KMS-11 (cell line): ENCODE measurements at regions not wholly inside any gene's neighbourhood (a gene's known extent, or its start where the extent isn't known, plus 50 kb on each side); places are given as distances from the start of the nearest gene placed in this dataset.

ENCODE experiments used
- H2AFZ ChIP-seq: fragments of 200-600 bp; sonication (generic); 2 replicates; pipeline ENCODE4 v1.6.1; 2016; ENCODE audit warnings: antibody characterized with exemption, mixed run types, low read depth
- H3K27ac ChIP-seq: fragments of 200-600 bp; sonication (generic); 2 replicates; pipeline ENCODE4 v1.6.1; 2016; ENCODE audit warnings: mild to moderate bottlenecking, mixed run types
- H3K27me3 ChIP-seq: fragments of 200-600 bp; sonication (generic); 2 replicates; pipeline ENCODE4 v1.6.1; 2017; ENCODE audit warnings: mild to moderate bottlenecking, low read depth, mixed run types, moderate library complexity; ENCODE audit not compliant: insufficient read depth
- H3K36me3 ChIP-seq: fragments of 200-600 bp; sonication (generic); 2 replicates; pipeline ENCODE4 v1.6.1; 2017; ENCODE audit warnings: mild to moderate bottlenecking, mixed run types; ENCODE audit not compliant: insufficient read depth
- H3K4me1 ChIP-seq: fragments of 200-600 bp; sonication (generic); 2 replicates; pipeline ENCODE4 v1.6.1; 2016; ENCODE audit warnings: mild to moderate bottlenecking, low read depth, mixed run types; ENCODE audit not compliant: poor library complexity, severe bottlenecking
- H3K4me2 ChIP-seq: fragments of 200-600 bp; sonication (generic); 2 replicates; pipeline ENCODE4 v1.7.0; 2016; ENCODE audit warnings: mild to moderate bottlenecking, mixed run types
- H3K4me3 ChIP-seq: fragments of 200-600 bp; sonication (generic); IDR thresholded peaks from 2 replicates; pipeline ENCODE4 v1.6.1; 2017; ENCODE audit warnings: low read depth, low read length, mixed read lengths; ENCODE audit not compliant: insufficient read depth
- H3K79me2 ChIP-seq: fragments of 200-600 bp; sonication (generic); 2 replicates; pipeline ENCODE4 v1.6.1; 2016; ENCODE audit warnings: low read depth, mixed run types; ENCODE audit not compliant: insufficient read depth
- H3K9ac ChIP-seq: fragments of 200-600 bp; sonication (generic); 2 replicates; pipeline ENCODE4 v1.6.1; 2016; ENCODE audit warnings: mild to moderate bottlenecking, mixed run types
- H4K20me1 ChIP-seq: fragments of 200-600 bp; sonication (generic); 2 replicates; pipeline ENCODE4 v1.6.1; 2016; ENCODE audit warnings: mild to moderate bottlenecking, mixed run types; ENCODE audit not compliant: insufficient read depth
- TF ChIP-seq, protein P1 (sequence below): fragments of 200-600 bp; sonication (generic); conservative IDR thresholded peaks from 2 replicates; pipeline ENCODE4 v1.6.1; 2017; ENCODE audit warnings: low read depth, mild to moderate bottlenecking, antibody characterized with exemption, low read length, moderate library complexity, mixed read lengths

DNA sequence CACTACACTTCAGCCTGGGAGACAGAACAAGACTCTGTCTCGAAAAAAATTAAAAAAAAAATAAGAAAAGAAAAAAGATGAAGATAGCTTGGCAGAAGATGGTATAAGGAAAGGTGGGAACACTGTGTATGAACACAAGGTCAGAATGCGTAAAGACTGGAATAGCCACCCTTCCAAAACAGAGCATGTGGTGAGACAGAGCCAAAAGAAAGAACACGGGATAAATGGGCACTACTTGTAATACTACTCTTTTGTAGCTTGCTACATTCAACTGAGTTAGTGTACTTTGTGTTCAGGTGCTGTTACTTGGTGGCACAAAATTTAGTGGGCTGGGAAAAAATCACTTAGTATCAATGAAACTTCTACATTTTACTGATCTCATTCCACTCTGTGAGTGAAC lies 628.6 kb upstream of the KIRREL3 start:
- no peaks in the 10 kb centered on the region for H3K79me2 ChIP-seq
- H2AFZ ChIP-seq = no peak overlapping the region
- H3K4me2 ChIP-seq = no peak overlapping the region
- no peaks in the 10 kb centered on the region for H3K4me1 ChIP-seq
- no peak overlapping the region for H3K9ac ChIP-seq
- no peaks in the 10 kb centered on the region for H3K27me3 ChIP-seq
- no peaks in the 10 kb centered on the region for H3K36me3 ChIP-seq
- H3K27ac ChIP-seq = no peak overlapping the region
- H3K4me3 ChIP-seq = no peak overlapping the region
- no peaks in the 10 kb centered on the region for H4K20me1 ChIP-seq
- TF ChIP-seq, protein P1, sequence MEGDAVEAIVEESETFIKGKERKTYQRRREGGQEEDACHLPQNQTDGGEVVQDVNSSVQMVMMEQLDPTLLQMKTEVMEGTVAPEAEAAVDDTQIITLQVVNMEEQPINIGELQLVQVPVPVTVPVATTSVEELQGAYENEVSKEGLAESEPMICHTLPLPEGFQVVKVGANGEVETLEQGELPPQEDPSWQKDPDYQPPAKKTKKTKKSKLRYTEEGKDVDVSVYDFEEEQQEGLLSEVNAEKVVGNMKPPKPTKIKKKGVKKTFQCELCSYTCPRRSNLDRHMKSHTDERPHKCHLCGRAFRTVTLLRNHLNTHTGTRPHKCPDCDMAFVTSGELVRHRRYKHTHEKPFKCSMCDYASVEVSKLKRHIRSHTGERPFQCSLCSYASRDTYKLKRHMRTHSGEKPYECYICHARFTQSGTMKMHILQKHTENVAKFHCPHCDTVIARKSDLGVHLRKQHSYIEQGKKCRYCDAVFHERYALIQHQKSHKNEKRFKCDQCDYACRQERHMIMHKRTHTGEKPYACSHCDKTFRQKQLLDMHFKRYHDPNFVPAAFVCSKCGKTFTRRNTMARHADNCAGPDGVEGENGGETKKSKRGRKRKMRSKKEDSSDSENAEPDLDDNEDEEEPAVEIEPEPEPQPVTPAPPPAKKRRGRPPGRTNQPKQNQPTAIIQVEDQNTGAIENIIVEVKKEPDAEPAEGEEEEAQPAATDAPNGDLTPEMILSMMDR = no peak

DNA sequence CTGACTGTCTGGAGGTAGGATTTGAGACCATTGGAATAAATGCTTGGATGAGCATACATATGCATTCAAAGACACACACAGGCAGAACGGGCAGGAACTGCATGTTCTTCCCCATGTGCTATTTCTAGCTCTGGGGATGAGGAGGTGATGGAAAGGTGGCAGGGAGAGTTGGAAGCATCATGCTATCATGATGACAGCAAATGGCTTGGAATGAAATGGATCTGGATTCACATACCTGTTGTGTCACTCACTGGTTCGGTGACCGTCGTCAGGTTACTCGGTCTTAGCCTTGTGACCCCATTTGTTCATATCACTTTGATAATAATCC lies 627.9 kb upstream of the KIRREL3 start:
- H3K4me1 ChIP-seq = no peaks in the 10 kb centered on the region
- no peak overlapping the region for H3K27ac ChIP-seq
- H3K27me3 ChIP-seq = no peaks in the 10 kb centered on the region
- no peaks in the 10 kb centered on the region for H4K20me1 ChIP-seq
- H2AFZ ChIP-seq = no peak overlapping the region
- no peak overlapping the region for H3K9ac ChIP-seq
- H3K4me3 ChIP-seq = no peak overlapping the region
- TF ChIP-seq, protein P1 = no peak
- H3K36me3 ChIP-seq = no peaks in the 10 kb centered on the region
- H3K4me2 ChIP-seq = no peak overlapping the region
- H3K79me2 ChIP-seq = no peaks in the 10 kb centered on the region

DNA sequence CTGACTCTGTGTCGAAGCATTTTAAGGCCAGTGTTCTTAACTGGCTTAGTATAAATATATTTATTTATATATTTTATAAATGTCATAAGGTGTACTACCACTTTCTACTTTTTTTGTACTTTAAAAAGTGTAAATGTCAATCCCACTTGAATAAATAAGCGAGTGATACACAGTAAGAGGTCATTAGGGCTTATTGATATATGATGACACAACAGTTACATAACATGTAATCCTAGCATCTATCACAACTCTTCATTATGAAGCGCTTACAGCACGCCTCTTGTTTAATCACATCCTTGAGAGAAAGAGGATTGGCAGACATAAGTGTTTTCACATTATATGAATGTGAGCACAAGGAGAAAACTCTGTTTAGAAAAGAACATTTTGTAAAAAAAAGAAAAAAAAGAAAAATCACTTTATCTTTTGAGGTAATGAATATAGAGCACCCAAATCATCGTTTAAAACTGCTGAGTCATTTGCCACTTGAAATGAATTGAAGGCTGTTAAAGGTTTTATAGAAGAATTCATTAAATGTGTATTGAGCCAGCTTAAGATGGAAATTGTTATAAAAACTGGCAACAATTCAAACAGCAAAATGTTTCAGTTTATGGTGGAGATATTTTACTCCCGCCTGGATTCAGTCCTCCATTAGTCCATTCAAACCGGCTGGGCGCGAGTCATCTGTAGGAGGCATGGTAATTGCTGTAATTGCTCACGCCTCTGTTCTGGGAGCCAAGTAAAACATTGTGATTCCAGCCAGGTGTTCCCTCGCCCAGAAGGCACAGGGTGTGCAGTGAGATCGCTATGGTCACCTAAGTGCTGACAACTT lies 627.3 kb upstream of the KIRREL3 start:
- H3K9ac ChIP-seq = no peak overlapping the region
- no peak overlapping the region for H3K4me2 ChIP-seq
- no peaks in the 10 kb centered on the region for H4K20me1 ChIP-seq
- TF ChIP-seq, protein P1 = no peak
- no peak overlapping the region for H2AFZ ChIP-seq
- no peak overlapping the region for H3K4me3 ChIP-seq
- H3K27ac ChIP-seq = no peak overlapping the region
- H3K79me2 ChIP-seq = no peaks in the 10 kb centered on the region
- H3K27me3 ChIP-seq = no peaks in the 10 kb centered on the region
- H3K4me1 ChIP-seq = no peaks in the 10 kb centered on the region
- no peaks in the 10 kb centered on the region for H3K36me3 ChIP-seq

DNA sequence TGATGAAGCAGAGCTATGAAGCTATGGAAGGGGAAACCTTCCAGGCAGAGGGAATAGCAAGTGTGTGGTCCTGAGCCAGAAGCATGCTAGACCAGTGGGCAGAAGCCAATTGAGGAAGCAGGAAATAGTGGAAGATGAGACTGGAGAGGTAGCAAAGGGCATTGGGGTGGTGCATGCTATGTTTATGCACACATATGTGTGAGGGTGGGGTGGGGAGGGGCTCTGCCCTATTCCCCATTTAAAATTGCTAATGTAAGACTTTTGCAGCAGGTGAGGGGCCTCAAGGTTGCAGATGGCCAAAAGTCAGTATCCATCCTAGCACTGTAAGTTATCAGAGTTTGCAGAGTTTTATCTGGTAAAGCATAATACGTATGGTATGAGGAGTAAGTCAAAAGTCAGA lies 626.6 kb upstream of the KIRREL3 start:
- no peak overlapping the region for H3K27ac ChIP-seq
- no peak overlapping the region for H3K4me2 ChIP-seq
- no peaks in the 10 kb centered on the region for H3K4me1 ChIP-seq
- H3K9ac ChIP-seq = no peak overlapping the region
- H3K36me3 ChIP-seq = no peaks in the 10 kb centered on the region
- TF ChIP-seq, protein P1 = no peak
- H2AFZ ChIP-seq = no peak overlapping the region
- H3K79me2 ChIP-seq = no peaks in the 10 kb centered on the region
- H3K27me3 ChIP-seq = no peaks in the 10 kb centered on the region
- no peaks in the 10 kb centered on the region for H4K20me1 ChIP-seq
- no peak overlapping the region for H3K4me3 ChIP-seq
